Left lung (tissue), 4 donors: ENCODE measurements at regions not wholly inside any gene's neighbourhood (a gene's known extent, or its start where the extent isn't known, plus 50 kb on each side); places are given as distances from the start of the nearest gene placed in this dataset.
A peak's percentile ranks its signal among the peaks of the same experiment; 100 is the strongest.

Source experiments
- ATAC-seq: fragments of 200-7000 bp; cut with Tn5 transposase; one replicate; pipeline ENCODE4 v1.9.1; 2020; ENCODE audit warnings: moderate library complexity
- DNase-seq, 4 donors: peaks; one replicate each; pipeline ENCODE4 v3.0.0-alpha.2; 2013 to 2020
- H3K27ac ChIP-seq, 2 donors: fragments of 200-600 bp; sonication (generic) in 1 of 2; one replicate each; pipeline versions ENCODE4 v1.5.0 to v1.8.0; 2020 to 2021
- H3K27me3 ChIP-seq, 2 donors: fragments of 200-600 bp; sonication (generic) in 1 of 2; one replicate each; pipeline versions ENCODE4 v1.5.0 to v1.8.0; 2020 to 2021
- H3K36me3 ChIP-seq, 2 donors: fragments of 200-600 bp; sonication (generic) in 1 of 2; one replicate each; pipeline versions ENCODE4 v1.5.0 to v1.8.0; 2020 to 2021
- H3K4me1 ChIP-seq, 2 donors: fragments of 200-600 bp; one replicate each; pipeline ENCODE4 v1.8.0; 2021
- H3K4me3 ChIP-seq, 2 donors: fragments of 200-600 bp; sonication (generic) in 1 of 2; one replicate each; pipeline versions ENCODE4 v1.5.0 to v1.8.0; 2020 to 2021; ENCODE audit warnings: mild to moderate bottlenecking in 1 of 2
- H3K9me3 ChIP-seq, 2 donors: fragments of 200-600 bp; sonication (generic) in 1 of 2; one replicate each; pipeline versions ENCODE4 v1.5.0 to v1.8.0; 2020 to 2021
- CTCF ChIP-seq, 2 donors: fragments of 200-600 bp; sonication (generic) in 1 of 2; IDR thresholded peaks; one replicate each; pipeline versions ENCODE4 v1.5.0 to v1.8.0; 2021; ENCODE audit warnings: antibody characterized with exemption in 2 of 2
- intact Hi-C, 2 donors: fragments of 100-400 bp; cut with DNase I; formaldehyde crosslinking; loops; one replicate each; pipeline versions ENCODE4 v1.11.2 to v1.14.2; 2022
- donor health status: DM: no; HTN: yes; CAD: no.
- donor health status: DM: no; HTN: no; CAD: no.

- TF ChIP-seq CTCF (IDR thresholded peaks at IDR 0.05): no peak
- intact Hi-C loops: no loop called here
- H3K4me3 ChIP-seq: no peak overlapping the region
- no peaks in the 10 kb centered on the region for H3K4me1 ChIP-seq
- no peak for DNase-seq
- no peak for ATAC-seq
- no peaks in the 10 kb centered on the region for H3K27me3 ChIP-seq
- no peaks in the 10 kb centered on the region for H3K36me3 ChIP-seq
- no peaks in the 10 kb centered on the region for H3K9me3 ChIP-seq
- H3K27ac ChIP-seq: no peak overlapping the region
These were observed 53.8 kb downstream of the COX7C start for GRCh38 chr5:86671536-86671935.

DNA sequence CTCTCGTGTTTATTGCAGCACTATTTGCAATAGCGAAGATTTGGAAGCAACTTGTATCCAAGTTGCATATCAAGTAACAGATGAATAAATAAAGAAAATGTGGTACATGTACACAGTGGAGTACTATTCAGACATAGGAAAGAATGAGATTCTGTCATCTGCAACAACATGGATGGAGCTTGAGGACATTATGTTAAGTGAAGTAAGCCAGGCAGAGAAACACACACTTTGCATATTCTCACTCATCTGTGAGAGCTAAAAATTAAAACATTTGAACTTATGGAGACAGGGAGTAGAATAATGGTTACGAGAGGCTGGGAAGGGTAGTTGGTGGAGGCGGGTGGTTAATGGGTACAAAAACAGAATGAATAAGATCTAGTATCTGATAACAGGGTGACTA lies 56.3 kb downstream of the COX7C start:
- Histone ChIP-seq H3K4me1 (no peaks in the 10 kb centered on the region), H3K27me3 (no peaks in the 10 kb centered on the region), H3K36me3 (no peaks in the 10 kb centered on the region), H3K27ac (no peak overlapping the region), H3K4me3 (no peak overlapping the region), H3K9me3 (no peaks in the 10 kb centered on the region)
- ATAC-seq (no peak), DNase-seq (no peak)
- TF ChIP-seq CTCF (IDR thresholded peaks at IDR 0.05): no peak
- intact Hi-C loops: no loop called here

DNA sequence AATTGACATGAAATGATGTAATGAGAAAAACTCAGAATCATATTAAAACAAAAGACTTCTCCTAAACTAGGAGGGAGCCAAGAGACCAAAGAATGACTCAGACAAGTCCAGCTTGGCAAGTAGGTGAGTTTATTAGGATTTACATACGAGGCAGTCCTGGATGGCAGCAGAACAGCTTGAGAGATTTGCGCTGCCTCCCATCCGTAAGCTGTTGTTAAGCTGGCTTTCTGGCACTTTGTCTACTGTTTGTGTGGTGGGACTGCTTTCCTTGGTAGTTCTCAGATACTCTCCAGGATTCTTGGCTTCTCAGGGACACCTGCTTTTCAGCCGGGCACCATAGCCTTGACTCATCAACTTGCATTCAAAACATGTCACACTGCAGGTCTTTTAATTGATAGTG lies 57.6 kb downstream of the COX7C start:
- Histone ChIP-seq H3K4me1 (peaks cover 0 to 5% of the 10 kb centered on the region in 2 donors), H3K4me3 (no peak overlapping the region), H3K36me3 (no peaks in the 10 kb centered on the region), H3K9me3 (no peaks in the 10 kb centered on the region), H3K27me3 (no peaks in the 10 kb centered on the region), H3K27ac (no peak overlapping the region)
- intact Hi-C loops: no loop called here
- no peak for TF ChIP-seq CTCF (IDR thresholded peaks at IDR 0.05)
- DNase-seq (no peak), ATAC-seq (no peak)

- no peaks in the 10 kb centered on the region for H3K27me3 ChIP-seq
- no peak overlapping the region for H3K27ac ChIP-seq
- H3K36me3 ChIP-seq: no peaks in the 10 kb centered on the region
- intact Hi-C loops: no loop called here
- H3K9me3 ChIP-seq: no peaks in the 10 kb centered on the region
- ATAC-seq (peak; percentile 94), DNase-seq (peak in 2 of 4 donors; percentile 23 to 62)
- H3K4me3 ChIP-seq: no peak overlapping the region
- peaks cover 0 to 5% of the 10 kb centered on the region in 2 donors for H3K4me1 ChIP-seq
- peak; percentile 28 to 43 for TF ChIP-seq CTCF (IDR thresholded peaks at IDR 0.05)
These were observed 61.8 kb downstream of the COX7C start for GRCh38 chr5:86679529-86679928.

DNA sequence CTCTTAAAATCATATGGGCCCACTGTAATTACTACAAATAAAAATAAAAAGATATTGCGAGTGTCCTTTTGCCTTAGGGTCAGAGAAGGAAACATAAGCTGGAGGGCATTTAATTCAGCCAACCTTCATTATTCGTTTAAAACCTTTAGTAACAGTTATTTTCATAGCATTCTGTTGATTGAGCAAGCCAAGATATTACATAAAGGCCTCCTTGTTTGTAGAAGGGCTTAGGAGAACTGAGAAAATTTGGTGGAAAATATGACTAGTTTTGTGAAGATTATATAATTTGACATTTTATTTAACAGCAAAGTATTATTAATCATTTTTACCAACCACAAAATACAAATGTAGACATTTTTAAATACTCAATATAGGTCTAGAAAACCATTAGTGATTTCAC lies 62.2 kb downstream of the COX7C start:
- no peak for ATAC-seq
- intact Hi-C loops: no loop called here
- DNase-seq: no peak
- TF ChIP-seq CTCF (IDR thresholded peaks at IDR 0.05): no peak
- Histone ChIP-seq H3K9me3 (no peaks in the 10 kb centered on the region), H3K4me1 (peaks cover 0 to 5% of the 10 kb centered on the region in 2 donors), H3K36me3 (no peaks in the 10 kb centered on the region), H3K4me3 (no peak overlapping the region), H3K27ac (no peak overlapping the region), H3K27me3 (no peaks in the 10 kb centered on the region)
